HG03175 (cell line): ENCODE measurements at regions not wholly inside any gene's neighbourhood (a gene's known extent, or its start where the extent isn't known, plus 50 kb on each side); places are given as distances from the start of the nearest gene placed in this dataset.

Experiments used
- ATAC-seq: cut with Tn5 transposase; IDR thresholded peaks from one replicate; pipeline ENCODE4 v1.9.1; 2021; ENCODE audit warnings: mild to moderate bottlenecking, moderate library complexity; ENCODE audit not compliant: unreplicated experiment

DNA sequence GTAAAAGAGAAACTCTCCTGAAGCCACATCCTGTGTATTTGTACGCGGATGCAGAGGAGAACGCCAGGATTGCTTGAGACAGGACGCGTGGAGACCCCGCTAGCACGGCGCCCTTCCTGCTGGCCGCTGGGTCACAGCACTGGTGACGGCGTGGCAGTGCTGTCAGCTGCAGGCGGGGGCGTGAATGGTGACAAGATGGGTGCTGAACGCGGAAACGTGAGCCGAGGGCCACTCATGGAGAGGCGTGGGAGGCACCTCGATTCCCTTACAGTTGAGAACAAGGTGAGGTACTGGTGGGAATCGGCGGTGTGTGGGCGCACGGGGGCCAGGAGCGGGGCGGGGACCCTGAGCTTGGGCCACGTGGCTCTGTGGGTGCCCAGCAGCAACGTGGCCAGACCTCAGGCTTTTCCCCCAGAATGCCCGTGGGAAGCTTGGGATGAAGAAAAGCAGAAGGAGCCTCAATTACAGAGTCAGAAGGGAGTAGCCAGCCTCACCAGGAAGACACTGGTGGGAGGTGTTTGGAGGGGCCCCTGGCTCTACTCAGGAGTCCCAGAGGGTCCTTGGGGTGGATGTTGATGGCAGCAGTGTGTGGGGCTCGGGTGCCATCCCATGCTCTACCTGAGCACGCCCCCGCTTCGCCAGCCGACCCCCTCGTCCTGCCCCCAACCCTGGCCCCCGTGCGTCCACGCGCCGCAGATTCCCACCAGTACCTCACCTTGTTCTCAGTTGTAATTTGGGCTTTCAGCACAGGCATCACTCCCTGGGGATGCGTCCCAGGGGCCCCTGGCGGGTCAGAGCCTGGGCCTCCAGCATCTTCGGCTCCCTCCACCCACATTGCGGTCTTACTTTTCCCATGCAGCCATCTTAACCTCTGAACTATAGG is 208.4 kb upstream of the TCERG1L start:
- ATAC-seq: no peak

DNA sequence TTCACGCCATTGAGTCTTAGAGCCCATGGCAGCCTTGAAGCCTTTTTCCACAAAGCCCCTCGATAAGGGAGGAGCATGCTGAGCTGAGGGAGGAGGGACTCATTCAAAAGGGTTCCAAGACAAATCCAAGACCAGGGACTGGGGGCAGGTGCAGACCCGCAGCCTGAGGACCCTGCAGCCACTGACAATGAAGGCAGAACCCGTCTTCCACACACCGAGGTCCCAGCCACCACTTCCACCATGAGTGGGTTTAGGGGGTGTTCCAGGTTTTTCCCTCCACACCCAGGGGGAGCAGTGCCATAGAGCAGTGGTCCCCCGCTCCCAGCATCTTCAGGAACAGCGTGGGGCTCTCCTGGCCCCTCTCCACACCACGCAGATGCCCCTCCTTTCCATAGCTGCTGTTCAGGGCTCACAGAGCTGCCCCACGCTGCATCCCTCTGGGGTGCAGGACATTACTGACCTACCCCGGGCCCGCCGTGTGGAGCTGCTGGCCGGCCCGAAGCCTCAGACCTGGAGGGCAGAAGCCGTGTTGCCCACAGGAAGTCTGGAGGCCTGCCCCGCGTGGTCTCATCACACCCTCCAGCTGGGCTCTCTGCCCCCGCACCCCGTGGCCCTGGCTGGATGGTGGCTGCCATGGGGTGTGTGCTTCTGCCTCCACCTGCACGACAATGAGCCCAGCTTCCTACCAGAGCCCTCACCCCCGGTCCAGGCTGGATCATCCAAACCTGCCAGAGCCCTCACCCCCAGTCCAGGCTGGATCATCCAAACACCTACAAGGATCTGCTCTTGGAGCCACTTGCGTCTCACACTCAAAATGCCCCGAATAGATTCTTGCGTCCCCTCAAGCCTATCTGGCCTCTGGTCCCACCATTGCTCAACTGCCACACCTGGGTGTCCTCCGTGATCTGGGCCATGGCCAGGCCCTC is 220.0 kb upstream of the TCERG1L start:
- ATAC-seq: no peak

DNA sequence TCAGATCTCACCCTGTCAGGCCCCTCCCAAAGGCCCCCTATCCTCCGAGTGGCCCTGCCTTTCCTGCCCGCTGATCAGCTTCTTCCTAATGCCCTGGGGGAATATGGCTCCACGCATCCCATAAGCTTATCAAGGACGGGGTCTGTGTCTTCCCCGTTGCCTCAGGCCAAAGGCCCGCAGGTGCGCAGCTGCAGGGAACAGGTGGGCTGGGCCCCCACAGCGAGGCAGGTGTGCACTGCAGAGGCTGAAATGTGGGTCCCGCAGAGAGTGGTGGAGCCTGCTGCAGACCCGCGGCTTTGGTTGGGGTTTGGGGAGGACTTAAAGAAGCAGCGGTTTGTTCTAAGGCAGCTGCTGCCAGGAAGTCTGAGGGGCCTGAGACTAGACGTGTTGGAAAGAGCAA is 220.8 kb upstream of the TCERG1L start:
- ATAC-seq: no peak

DNA sequence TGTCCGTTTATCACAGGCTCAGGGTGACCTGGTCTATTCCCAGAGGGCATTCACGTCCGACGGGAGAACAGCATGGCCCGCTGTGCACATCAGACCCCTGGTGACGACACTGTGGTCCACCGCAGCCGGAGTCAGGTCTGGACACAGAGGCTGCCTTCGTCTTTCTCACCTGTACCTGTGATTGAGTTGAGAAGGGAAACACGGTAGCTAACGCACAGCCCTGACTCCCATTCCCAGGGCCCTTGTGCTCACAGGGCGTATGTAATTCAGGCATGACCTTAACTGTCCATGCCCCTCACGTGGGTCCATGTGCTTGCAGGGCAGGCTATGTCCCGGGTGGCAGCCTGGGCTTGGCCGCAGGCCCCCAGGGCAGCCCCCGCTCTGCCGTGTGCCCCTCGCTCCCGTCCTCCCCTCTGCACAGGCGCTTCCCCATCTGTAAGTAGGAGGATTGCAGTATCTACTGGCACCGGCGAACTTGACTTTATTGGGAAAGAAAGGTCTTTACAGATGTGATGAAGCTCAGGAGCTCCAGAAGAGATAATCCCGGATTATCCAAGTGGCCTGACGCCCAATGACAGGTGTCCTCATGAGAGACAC is 221.3 kb upstream of the TCERG1L start:
- ATAC-seq: no peak

DNA sequence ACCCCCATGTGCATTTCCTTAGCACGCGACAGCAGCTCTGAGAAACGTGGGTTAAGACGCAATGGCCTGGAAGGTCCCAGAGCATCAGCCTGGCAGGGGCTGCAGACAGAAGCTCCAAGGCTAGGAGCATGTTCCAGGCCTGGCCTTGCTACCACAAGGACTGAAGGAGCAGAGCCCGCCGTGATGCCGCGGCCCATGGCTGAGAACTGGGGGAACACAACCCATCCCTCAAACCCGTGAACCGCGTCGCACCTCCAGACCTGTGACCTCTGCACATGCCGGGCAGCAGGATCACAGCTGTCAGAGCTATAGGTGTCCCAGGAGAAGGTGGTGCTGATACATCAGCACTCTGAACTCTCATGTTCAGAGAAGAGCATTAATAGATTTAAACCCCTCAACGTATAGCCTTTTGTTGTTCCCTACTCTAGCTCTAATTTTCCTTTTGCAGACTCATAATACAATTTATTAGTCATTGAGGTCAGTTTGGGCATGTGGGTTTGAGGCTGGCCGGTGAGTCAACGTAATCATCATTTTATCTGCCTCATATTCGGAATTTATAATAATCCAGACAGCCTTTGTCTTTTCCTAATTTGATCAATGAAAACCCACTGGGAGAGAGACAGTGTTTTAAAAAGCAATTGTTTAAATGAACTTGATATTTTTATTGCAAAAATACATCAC is 222.5 kb upstream of the TCERG1L start:
- no peak for ATAC-seq

DNA sequence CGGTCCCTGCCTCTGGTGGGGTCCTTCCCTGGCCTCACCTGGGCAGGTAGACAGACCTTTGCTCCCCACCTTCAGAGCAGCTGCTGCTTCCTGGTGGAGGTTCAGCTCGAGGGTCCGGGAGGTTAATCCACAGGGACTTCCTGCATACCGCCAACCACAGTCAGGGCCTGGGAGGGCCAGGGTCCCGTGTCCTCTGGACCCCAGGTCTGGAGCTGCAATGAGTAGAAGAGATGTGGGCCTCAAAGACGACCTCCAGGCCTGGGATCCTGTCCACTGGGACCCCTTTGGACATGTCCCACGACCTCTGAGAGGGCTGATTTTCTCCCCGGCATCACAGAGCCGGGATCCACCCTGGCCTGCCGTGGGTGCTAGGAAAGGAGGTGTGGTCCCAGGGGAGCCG is 223.3 kb upstream of the TCERG1L start:
- no peak for ATAC-seq

DNA sequence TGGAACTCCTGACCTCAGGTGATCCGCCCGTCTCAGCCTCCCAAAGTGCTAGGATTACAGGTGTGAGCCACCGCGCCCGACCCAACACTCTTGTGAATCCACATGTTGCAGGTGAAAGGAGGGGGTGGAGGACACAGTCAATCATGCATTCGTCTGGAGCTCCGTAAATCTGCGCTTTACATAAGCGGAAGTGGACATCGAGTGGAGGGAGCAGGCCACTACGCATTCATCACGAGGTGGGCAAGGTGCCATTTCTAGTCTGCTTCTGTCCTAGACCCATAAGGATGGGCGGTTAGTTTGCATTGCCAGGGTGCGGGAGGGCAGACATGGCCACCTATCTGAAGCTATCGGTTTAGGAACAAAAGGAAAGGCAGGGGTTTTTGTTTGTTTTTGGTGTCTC is 225.2 kb upstream of the TCERG1L start:
- no peak for ATAC-seq

DNA sequence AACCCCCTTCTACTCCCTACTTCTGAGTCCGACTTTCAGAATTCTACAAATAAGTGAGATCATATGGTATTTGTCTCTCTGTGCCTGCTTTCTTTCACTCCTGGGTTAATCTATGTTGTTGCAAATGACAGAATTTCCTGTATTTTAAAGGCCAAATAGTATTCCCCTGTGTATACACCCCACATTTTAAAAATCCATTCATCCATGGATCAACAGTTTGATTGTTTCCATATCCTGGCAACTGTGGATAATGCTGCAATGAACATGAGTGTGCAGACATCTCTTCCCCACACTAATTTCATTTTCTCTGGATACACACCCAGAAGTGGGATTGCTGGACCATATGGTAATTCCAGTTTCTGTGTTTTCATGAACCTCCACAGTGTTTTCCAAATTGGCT is 225.8 kb upstream of the TCERG1L start:
- ATAC-seq: no peak

DNA sequence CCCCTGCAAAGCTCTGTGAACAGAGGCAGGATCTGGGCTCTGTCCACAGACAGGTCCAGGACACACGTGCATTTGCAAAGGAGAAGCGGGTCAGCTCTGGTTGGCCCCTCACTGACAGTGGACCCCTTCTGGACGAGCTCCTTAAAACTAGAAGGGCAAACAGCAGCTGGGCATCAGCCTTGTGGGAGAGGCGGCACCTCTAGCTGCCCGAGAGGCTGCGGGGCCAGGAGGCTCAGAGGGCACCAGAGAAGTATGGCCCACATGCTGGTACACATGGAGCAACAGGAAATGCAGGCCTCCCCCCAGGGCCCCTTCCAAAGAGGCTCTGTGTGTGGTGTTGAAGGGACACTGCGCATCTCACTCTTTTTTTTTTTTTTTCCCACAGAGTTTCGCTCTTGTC is 233.0 kb upstream of the TCERG1L start:
- no peak for ATAC-seq

DNA sequence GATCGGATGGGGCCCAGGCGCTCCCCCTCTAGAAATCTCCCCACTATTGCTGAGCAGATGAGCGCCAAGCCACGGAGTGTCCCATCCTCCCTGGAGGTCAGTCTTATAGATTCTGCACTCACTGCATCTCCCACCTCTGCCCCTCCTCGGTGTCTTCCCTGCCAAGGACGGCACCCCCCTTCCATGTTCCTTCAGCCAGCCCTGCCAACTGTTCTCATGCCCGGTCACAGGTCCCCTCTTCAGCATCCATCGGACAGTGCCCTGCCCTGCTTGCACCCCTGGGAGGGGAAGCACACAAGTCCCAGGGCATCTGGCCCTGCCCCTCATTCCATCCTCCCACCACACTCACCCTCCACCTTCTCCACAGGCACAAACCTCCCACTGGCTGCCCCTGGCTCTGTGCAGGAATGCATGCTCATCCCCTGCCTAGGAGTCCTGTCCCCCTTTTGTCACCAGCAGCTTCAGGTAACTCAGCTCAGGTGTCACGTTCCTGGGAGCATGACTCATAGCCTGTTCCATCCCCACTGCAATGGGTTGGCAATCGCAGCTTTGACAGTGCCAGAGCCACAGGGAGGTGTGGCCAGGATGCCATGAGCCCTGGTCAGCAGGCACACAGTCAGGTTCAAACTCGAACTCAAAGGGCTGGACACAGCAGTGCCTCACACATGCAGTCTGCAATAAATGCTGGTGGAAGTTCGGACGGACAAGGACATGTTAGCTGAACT is 234.7 kb upstream of the TCERG1L start:
- no peak for ATAC-seq

DNA sequence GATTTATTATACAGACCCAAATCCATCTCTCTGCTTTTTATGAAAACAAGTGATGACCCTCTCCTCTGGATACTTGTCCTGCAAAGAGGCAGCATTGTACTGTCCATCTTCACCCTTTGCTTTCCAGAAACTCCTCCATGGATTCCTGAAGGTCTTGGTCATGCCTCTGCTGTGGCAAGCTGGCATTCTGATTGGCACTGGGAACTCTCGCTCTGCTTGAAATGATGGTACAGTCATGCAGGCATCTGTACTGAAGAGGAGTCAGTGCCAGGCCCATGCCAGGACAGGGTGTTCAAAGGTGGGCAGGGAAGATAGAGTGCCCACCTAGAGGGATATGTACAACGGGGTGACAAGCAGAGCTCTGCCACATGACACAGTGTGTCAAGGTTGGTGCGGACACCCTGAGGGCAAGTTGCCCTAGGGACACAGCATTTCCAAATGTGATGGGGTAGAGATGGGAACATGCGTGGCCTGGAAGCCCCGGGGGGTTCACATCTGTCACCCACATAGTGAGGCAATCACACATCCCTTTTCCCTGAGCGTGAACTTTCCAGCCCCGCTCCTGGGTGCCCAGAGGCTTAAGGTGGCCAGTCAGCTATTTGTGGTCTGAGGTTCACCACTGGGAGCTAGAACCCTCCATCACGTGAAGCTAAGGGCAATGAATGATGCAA is 235.7 kb upstream of the TCERG1L start:
- ATAC-seq: no peak

DNA sequence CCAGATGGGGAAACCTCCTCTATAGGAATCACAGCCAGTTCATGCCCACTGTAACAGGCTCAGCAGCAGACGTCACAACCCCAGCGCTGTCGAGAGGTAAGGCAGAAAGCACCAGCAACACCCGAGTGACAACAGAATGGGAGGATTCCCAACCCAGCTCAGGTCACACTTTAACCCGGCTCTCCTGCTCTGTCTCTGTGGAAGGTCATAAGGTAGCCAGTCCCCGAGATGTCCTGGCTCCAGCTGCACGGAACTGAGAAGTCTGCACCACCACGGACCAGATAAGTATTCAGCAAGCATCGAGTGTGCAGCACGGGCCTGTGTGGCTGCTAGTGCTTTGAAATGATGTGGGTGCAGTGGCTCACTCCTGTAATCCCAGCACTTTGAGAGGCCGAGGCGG is 236.7 kb upstream of the TCERG1L start:
- ATAC-seq: no peak

DNA sequence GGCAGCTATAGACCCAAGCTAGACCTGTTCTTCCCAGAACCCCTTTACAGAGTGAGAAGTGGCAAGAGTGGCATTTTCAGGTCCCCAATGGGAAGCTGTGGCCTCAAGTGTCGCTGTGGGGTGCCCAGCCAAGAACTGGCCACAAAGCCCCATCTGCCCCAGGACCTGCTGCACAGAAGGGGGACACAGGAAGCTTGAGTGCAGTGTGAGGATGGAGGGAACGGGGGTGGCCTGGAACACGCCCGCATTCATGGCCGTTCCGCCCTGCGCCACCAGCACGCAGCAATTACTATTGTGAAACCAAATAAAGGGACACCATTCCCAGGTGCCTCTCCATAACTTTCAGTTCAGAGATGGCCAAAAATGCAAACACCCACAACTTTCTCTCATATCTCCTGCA is 237.6 kb upstream of the TCERG1L start:
- ATAC-seq: no peak

DNA sequence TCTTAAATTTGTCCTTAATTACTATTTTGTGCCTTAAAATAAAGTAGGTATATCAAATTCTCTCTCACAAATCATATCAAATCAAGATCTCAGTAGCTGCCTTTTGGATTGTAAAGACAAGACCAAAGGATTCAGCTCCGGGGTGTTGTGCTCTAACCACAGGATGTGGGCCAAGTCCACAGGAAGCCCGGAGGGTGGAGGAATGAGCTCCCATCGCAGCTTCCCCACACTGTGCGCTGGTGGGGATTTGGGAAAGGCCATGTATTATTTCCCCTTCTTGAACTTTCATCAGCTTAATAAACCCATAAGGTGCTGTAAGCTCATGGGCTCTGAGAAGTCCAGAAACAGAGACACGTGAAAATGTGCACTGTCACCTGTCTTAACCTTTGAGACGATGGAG is 241.6 kb upstream of the TCERG1L start:
- no peak for ATAC-seq

DNA sequence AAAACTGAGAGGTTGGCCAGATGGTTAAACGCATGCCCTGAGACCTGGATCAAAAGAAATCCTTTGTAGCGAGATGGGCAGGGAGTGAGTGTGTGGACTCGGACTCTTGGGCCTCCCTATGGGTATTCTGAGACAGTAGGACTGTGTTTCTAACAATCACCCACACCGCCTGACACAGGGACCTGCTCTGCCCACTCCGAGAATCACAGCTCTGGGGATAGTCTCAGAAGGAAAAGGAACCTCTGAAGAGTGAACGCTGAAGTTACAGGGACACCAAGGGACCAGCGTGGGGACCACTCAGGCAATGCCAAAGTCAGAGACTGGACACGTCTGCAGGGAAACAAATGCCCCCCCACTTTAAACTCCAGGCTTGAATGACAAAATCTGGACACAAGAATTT is 242.1 kb upstream of the TCERG1L start:
- no peak for ATAC-seq

DNA sequence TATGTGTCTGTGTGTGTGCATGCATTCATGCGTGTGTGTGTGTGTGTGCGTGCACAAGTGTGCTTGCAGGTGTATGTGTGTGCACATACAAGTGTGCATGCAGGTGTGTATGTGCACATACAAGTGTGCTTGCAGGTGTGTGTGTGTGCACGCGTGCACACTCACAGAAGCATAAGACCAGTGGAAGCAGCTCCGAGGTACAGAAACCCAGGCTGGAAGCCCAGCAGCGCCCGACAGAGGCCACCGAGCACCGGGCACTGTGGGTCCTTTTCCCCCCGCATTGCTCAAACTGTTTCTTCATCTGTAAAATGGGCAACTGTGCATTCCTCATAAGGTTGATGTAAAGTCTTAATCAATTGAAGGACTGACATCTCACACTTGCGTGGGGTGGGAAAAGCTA is 243.3 kb upstream of the TCERG1L start:
- ATAC-seq: no peak

DNA sequence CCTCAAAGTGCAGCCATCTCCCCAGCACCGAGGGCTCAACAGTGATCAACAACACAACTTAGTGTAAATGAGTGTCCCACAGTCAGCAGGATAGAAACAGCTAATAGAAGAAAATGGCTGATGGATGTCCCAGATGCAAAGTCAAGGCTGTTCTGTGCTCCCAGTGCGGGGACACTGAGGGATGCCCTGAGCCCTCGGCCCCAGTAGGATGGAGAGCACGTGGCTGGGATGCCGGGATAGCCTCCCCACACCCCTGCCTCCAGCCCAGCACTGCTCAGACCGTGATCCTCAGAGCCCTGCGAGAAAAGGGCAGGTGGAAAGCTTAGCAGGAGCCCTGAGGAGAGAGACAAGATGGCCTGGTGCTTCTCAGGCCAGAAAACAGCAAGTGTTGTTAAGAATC is 243.9 kb upstream of the TCERG1L start:
- ATAC-seq: no peak

DNA sequence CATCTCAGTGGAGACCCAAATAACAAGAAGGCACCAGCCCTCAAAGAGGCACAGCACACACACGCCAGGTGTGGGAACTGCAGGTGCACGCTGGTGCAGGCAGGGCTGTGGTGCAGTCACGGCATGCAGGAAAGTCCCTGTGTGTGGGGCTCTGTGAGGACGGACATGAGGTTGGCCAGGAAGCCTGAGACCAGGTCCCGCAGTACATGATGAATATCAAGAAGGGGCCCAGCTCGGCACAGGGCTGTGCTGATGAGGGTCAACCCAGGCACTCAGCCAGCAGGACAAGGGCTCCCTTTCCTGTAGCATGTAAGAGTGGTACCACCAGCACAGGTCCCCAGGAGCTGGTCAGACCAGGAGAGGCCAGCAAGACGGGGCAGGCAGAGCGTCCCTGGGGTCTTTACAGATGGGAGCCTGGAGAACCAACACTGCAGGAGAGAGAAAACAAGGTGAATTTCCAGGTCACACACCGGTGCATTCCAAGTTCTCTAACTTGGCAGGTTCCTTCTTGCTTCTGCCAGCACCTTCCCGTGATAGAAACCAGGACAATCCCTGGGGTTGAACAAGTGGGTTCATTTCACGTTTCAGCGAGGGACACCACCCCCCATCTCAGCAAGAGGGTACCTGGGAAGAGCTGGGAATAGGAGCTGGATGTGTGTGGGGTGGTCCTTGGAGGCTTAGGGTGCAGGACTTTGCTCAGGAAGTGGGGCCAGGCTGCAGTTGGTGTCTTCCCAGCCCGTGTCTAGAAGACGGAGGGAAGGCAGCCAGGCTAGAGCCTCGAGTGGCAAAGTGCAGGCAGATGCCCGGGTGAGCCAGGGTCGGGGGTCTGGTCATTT is 244.8 kb upstream of the TCERG1L start:
- ATAC-seq: no peak

DNA sequence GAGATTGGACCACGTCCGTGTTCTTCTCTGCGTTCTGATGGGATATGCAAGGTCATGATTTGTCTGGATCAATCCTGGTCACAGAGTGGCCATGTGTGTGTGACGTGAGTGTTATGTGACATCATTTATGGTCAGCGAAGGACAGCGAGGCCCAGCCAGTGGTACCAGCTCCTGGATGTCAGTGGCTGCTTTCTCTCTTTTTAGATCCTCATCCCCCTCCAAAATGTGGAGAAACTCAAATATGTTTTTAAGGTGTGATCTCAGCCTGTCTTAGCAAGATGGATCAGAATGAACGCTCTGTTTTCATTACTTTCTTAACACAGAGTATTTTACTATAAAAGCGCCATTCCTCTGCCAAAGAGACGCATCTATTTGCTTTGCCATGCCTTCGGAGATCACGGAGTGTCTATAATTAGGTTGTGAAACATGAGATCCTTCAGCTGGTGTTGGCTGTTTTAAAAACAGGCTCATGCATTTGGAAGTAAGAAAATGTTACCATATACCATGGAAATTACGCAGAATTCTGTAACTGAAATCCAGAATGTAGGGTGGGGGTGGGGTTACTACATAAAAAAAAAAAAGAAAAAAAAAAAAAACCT is 245.5 kb upstream of the TCERG1L start:
- no peak for ATAC-seq
